ENCODE measurements at regions not wholly inside any gene's neighbourhood (a gene's known extent, or its start where the extent isn't known, plus 50 kb on each side); places are given as distances from the start of the nearest gene placed in this dataset.

GRCh38 chr9:3758816-3759576 lies 233.2 kb upstream of the RFX3 start:
- Mint-ChIP-seq H3K4me3 (no peak overlapping the region), H3K36me3 (ENCODE audit: low read depth) (no peaks in the 10 kb centered on the region), H3K9me3 (no peaks in the 10 kb centered on the region), H3K4me1 (ENCODE audit: low read depth) (peaks cover 11% of the 10 kb centered on the region), H3K27ac (no peak overlapping the region), H3K27me3 (no peaks in the 10 kb centered on the region)
- no peaks in the 10 kb centered on the region for H3K9me3 ChIP-seq (ENCODE audit: control insufficient read depth in 1 of 2, insufficient read depth in 1 of 2, low read length in 2 of 2)
- no peak for TF ChIP-seq CTCF (IDR thresholded peaks at IDR 0.05)
- no peaks in the 10 kb centered on the region for H3K27me3 ChIP-seq (ENCODE audit: control insufficient read depth in 1 of 2, insufficient read depth in 2 of 2, low read length in 2 of 2)
- no peak overlapping the region for H3K4me3 ChIP-seq (ENCODE audit: low read length)
- no peak overlapping the region for H3K27ac ChIP-seq (ENCODE audit: low read depth in 1 of 2, low read length in 2 of 2)
- CTCF ChIA-PET = interaction anchor here (1.4 kb wide), 1 partner anchor 8 kb away, joined by 3 read pairs; no protein-coding TSS in a partner anchor
- no peak for DNase-seq
- POLR2A ChIA-PET = no interaction called here
- no peaks in the 10 kb centered on the region for H3K36me3 ChIP-seq (ENCODE audit: insufficient read depth, low read length)
- ATAC-seq (ENCODE audit: poor library complexity) = no peak
- intact Hi-C loops (cut with DNase I, micrococcal nuclease) = no loop called here
- H3K4me1 ChIP-seq (ENCODE audit: insufficient read depth, low read length) = no peaks in the 10 kb centered on the region

- Mint-ChIP-seq H3K27me3 (no peaks in the 10 kb centered on the region), H3K4me3 (no peak overlapping the region), H3K36me3 (ENCODE audit: low read depth) (no peaks in the 10 kb centered on the region), H3K27ac (no peak overlapping the region), H3K4me1 (ENCODE audit: low read depth) (peaks cover 11% of the 10 kb centered on the region), H3K9me3 (no peaks in the 10 kb centered on the region)
- TF ChIP-seq CTCF (IDR thresholded peaks at IDR 0.05) = no peak
- no peak for ATAC-seq (ENCODE audit: poor library complexity)
- no peaks in the 10 kb centered on the region for H3K9me3 ChIP-seq (ENCODE audit: control insufficient read depth in 1 of 2, insufficient read depth in 1 of 2, low read length in 2 of 2)
- ChIA-PET CTCF (no interaction called here), POLR2A (no interaction called here)
- no peak overlapping the region for H3K27ac ChIP-seq (ENCODE audit: low read depth in 1 of 2, low read length in 2 of 2)
- no peaks in the 10 kb centered on the region for H3K27me3 ChIP-seq (ENCODE audit: control insufficient read depth in 1 of 2, insufficient read depth in 2 of 2, low read length in 2 of 2)
- DNase-seq = no peak
- H3K36me3 ChIP-seq (ENCODE audit: insufficient read depth, low read length) = no peaks in the 10 kb centered on the region
- no peak overlapping the region for H3K4me3 ChIP-seq (ENCODE audit: low read length)
- intact Hi-C loops (cut with DNase I, micrococcal nuclease) = no loop called here
- no peaks in the 10 kb centered on the region for H3K4me1 ChIP-seq (ENCODE audit: insufficient read depth, low read length)
Measured at GRCh38 chr9:3756071-3756470, 230.3 kb upstream of the RFX3 start.

- POLR2A ChIA-PET = no interaction called here
- DNase-seq = peak in 1 of 14 experiments; percentile 10
- CTCF ChIA-PET = interaction anchor here (0.8 to 1.0 kb wide), 2 partner anchors 9 to 24 kb away, joined by 3 read pairs; no protein-coding TSS in a partner anchor
Measured at GRCh38 chr9:3751125-3751758, 225.4 kb upstream of the RFX3 start.

More at GRCh38 chr9:3751125-3751758, 225.4 kb upstream of the RFX3 start:
- H3K4me3 Mint-ChIP-seq = no peak overlapping the region
- no peak overlapping the region for H3K4me3 ChIP-seq (ENCODE audit: low read length)
- no peaks in the 10 kb centered on the region for H3K9me3 ChIP-seq (ENCODE audit: control insufficient read depth in 1 of 2, insufficient read depth in 1 of 2, low read length in 2 of 2)
- no peaks in the 10 kb centered on the region for H3K4me1 Mint-ChIP-seq (ENCODE audit: low read depth)
- no peak overlapping the region for H3K27ac ChIP-seq (ENCODE audit: low read depth in 1 of 2, low read length in 2 of 2)
- ATAC-seq (ENCODE audit: poor library complexity) = no peak
- no peaks in the 10 kb centered on the region for H3K36me3 ChIP-seq (ENCODE audit: insufficient read depth, low read length)
- H3K27me3 Mint-ChIP-seq = no peaks in the 10 kb centered on the region
- H3K27me3 ChIP-seq (ENCODE audit: control insufficient read depth in 1 of 2, insufficient read depth in 2 of 2, low read length in 2 of 2) = no peaks in the 10 kb centered on the region
- no peaks in the 10 kb centered on the region for H3K4me1 ChIP-seq (ENCODE audit: insufficient read depth, low read length)
- H3K36me3 Mint-ChIP-seq (ENCODE audit: low read depth) = no peaks in the 10 kb centered on the region
- TF ChIP-seq CTCF (IDR thresholded peaks at IDR 0.05) = no peak
- H3K27ac Mint-ChIP-seq = no peak overlapping the region
- intact Hi-C loops (cut with DNase I, micrococcal nuclease) = no loop called here
- no peaks in the 10 kb centered on the region for H3K9me3 Mint-ChIP-seq

Measured in CD4-positive, alpha-beta T cell (primary cell).